ENCODE measurements at regions not wholly inside any gene's neighbourhood (a gene's known extent, or its start where the extent isn't known, plus 50 kb on each side); places are given as distances from the start of the nearest gene placed in this dataset.

DNA sequence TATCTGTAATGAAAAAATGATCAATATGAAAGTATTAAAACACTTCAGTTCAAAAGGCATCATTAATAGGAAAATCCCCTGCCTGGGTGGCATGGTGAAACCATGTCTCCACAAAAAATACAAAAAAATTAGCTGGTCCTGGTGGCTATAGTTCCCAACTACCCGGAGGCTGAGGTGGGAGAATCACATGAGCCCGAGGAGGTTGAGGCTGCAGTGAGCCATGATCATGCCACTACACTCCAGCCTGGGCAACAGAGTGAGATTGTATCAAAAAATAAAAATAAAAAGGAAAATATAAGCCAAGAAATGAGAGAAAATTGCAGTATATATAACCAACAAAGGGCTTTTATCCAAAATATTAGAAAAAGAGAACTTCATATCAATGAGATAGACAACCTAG is 71.6 kb upstream of the MYCN start:
- ATAC-seq: no peak
- TF ChIP-seq ESRRG (CRISPR knock-in tag; IDR thresholded peaks at IDR 0.05) (no peak), ZFP3 (CRISPR knock-in tag; IDR thresholded peaks at IDR 0.05) (no peak), ZNF565 (CRISPR knock-in tag; conservative IDR thresholded peaks at IDR 0.05; ENCODE audit: low read depth) (no peak), ARNTL (CRISPR knock-in tag; IDR thresholded peaks at IDR 0.05; ENCODE audit: borderline replicate concordance, low read depth) (no peak), TOX (CRISPR knock-in tag; IDR thresholded peaks at IDR 0.05; ENCODE audit: borderline replicate concordance) (no peak), PPARA (CRISPR knock-in tag; IDR thresholded peaks at IDR 0.05; ENCODE audit: borderline replicate concordance) (no peak), TCF4 (CRISPR knock-in tag; IDR thresholded peaks at IDR 0.05; ENCODE audit: borderline replicate concordance) (no peak), ZFP30 (CRISPR knock-in tag; IDR thresholded peaks at IDR 0.05) (no peak), ZC3H10 (CRISPR knock-in tag; IDR thresholded peaks at IDR 0.05) (no peak), SNAI2 (CRISPR knock-in tag; IDR thresholded peaks at IDR 0.05) (no peak), CSDC2 (CRISPR knock-in tag; IDR thresholded peaks at IDR 0.05) (no peak), GLIS3 (CRISPR knock-in tag; IDR thresholded peaks at IDR 0.05) (no peak), ZNF8 (CRISPR knock-in tag; IDR thresholded peaks at IDR 0.05) (no peak)
- TF ChIP-seq, protein P1, sequence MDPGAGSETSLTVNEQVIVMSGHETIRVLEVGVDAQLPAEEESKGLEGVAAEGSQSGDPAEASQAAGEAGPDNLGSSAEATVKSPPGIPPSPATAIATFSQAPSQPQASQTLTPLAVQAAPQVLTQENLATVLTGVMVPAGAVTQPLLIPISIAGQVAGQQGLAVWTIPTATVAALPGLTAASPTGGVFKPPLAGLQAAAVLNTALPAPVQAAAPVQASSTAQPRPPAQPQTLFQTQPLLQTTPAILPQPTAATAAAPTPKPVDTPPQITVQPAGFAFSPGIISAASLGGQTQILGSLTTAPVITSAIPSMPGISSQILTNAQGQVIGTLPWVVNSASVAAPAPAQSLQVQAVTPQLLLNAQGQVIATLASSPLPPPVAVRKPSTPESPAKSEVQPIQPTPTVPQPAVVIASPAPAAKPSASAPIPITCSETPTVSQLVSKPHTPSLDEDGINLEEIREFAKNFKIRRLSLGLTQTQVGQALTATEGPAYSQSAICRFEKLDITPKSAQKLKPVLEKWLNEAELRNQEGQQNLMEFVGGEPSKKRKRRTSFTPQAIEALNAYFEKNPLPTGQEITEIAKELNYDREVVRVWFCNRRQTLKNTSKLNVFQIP (CRISPR knock-in tag; IDR thresholded peaks at IDR 0.05; ENCODE audit: borderline replicate concordance, low read depth): no peak
- TF ChIP-seq, protein P2, sequence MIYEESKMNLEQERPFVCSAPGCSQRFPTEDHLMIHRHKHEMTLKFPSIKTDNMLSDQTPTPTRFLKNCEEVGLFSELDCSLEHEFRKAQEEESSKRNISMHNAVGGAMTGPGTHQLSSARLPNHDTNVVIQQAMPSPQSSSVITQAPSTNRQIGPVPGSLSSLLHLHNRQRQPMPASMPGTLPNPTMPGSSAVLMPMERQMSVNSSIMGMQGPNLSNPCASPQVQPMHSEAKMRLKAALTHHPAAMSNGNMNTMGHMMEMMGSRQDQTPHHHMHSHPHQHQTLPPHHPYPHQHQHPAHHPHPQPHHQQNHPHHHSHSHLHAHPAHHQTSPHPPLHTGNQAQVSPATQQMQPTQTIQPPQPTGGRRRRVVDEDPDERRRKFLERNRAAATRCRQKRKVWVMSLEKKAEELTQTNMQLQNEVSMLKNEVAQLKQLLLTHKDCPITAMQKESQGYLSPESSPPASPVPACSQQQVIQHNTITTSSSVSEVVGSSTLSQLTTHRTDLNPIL (CRISPR knock-in tag; IDR thresholded peaks at IDR 0.05; ENCODE audit: low read depth): no peak
- TF ChIP-seq, protein P3, sequence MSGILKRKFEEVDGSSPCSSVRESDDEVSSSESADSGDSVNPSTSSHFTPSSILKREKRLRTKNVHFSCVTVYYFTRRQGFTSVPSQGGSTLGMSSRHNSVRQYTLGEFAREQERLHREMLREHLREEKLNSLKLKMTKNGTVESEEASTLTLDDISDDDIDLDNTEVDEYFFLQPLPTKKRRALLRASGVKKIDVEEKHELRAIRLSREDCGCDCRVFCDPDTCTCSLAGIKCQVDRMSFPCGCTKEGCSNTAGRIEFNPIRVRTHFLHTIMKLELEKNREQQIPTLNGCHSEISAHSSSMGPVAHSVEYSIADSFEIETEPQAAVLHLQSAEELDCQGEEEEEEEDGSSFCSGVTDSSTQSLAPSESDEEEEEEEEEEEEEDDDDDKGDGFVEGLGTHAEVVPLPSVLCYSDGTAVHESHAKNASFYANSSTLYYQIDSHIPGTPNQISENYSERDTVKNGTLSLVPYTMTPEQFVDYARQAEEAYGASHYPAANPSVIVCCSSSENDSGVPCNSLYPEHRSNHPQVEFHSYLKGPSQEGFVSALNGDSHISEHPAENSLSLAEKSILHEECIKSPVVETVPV (CRISPR knock-in tag; IDR thresholded peaks at IDR 0.05): no peak

DNA sequence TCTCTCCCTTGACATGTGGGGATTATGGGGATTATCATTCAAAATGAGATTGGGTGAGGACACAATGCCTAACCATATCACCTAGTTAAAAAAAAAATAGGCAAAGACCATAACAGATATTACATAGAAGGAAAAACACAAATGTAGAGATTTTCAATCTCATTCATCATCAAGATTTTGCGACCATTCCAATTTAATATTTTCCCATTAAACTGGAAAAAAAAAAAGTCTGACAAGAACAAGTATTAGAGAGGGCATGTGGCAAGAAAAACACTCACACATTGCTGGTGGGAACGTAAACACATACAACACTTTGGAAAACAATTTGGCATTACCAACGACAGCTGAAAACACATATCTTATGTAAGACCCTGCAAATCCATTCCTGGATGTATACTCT is 71.0 kb upstream of the MYCN start:
- TF ChIP-seq, protein P4, sequence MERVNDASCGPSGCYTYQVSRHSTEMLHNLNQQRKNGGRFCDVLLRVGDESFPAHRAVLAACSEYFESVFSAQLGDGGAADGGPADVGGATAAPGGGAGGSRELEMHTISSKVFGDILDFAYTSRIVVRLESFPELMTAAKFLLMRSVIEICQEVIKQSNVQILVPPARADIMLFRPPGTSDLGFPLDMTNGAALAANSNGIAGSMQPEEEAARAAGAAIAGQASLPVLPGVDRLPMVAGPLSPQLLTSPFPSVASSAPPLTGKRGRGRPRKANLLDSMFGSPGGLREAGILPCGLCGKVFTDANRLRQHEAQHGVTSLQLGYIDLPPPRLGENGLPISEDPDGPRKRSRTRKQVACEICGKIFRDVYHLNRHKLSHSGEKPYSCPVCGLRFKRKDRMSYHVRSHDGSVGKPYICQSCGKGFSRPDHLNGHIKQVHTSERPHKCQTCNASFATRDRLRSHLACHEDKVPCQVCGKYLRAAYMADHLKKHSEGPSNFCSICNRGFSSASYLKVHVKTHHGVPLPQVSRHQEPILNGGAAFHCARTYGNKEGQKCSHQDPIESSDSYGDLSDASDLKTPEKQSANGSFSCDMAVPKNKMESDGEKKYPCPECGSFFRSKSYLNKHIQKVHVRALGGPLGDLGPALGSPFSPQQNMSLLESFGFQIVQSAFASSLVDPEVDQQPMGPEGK (CRISPR knock-in tag; IDR thresholded peaks at IDR 0.05; ENCODE audit: borderline replicate concordance): no peak
- TF ChIP-seq, protein P1 (CRISPR knock-in tag; IDR thresholded peaks at IDR 0.05; ENCODE audit: borderline replicate concordance, low read depth): no peak
- TF ChIP-seq ZNF565 (CRISPR knock-in tag; conservative IDR thresholded peaks at IDR 0.05; ENCODE audit: low read depth): no peak
- TF ChIP-seq BACH2 (CRISPR knock-in tag; IDR thresholded peaks at IDR 0.05; ENCODE audit: borderline replicate concordance): no peak
- TF ChIP-seq ZFP3 (CRISPR knock-in tag; IDR thresholded peaks at IDR 0.05): no peak
- no peak for TF ChIP-seq RARB (CRISPR knock-in tag; IDR thresholded peaks at IDR 0.05)
- TF ChIP-seq TOX (CRISPR knock-in tag; IDR thresholded peaks at IDR 0.05; ENCODE audit: borderline replicate concordance): no peak
- TF ChIP-seq, protein P5, sequence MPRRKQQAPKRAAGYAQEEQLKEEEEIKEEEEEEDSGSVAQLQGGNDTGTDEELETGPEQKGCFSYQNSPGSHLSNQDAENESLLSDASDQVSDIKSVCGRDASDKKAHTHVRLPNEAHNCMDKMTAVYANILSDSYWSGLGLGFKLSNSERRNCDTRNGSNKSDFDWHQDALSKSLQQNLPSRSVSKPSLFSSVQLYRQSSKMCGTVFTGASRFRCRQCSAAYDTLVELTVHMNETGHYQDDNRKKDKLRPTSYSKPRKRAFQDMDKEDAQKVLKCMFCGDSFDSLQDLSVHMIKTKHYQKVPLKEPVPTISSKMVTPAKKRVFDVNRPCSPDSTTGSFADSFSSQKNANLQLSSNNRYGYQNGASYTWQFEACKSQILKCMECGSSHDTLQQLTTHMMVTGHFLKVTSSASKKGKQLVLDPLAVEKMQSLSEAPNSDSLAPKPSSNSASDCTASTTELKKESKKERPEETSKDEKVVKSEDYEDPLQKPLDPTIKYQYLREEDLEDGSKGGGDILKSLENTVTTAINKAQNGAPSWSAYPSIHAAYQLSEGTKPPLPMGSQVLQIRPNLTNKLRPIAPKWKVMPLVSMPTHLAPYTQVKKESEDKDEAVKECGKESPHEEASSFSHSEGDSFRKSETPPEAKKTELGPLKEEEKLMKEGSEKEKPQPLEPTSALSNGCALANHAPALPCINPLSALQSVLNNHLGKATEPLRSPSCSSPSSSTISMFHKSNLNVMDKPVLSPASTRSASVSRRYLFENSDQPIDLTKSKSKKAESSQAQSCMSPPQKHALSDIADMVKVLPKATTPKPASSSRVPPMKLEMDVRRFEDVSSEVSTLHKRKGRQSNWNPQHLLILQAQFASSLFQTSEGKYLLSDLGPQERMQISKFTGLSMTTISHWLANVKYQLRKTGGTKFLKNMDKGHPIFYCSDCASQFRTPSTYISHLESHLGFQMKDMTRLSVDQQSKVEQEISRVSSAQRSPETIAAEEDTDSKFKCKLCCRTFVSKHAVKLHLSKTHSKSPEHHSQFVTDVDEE (CRISPR knock-in tag; IDR thresholded peaks at IDR 0.05): no peak
- no peak for TF ChIP-seq ARNTL (CRISPR knock-in tag; IDR thresholded peaks at IDR 0.05; ENCODE audit: borderline replicate concordance, low read depth)
- no peak for TF ChIP-seq SNAI2 (CRISPR knock-in tag; IDR thresholded peaks at IDR 0.05)
- TF ChIP-seq CSDC2 (CRISPR knock-in tag; IDR thresholded peaks at IDR 0.05): no peak
- TF ChIP-seq ZFP30 (CRISPR knock-in tag; IDR thresholded peaks at IDR 0.05): no peak
- TF ChIP-seq ZNF70 (CRISPR knock-in tag; IDR thresholded peaks at IDR 0.05): no peak
- TF ChIP-seq ZNF8 (CRISPR knock-in tag; IDR thresholded peaks at IDR 0.05): no peak
- TF ChIP-seq OSR1 (CRISPR knock-in tag; IDR thresholded peaks at IDR 0.05): no peak
- TF ChIP-seq TCF4 (CRISPR knock-in tag; IDR thresholded peaks at IDR 0.05; ENCODE audit: borderline replicate concordance): no peak
- no peak for TF ChIP-seq PPARA (CRISPR knock-in tag; IDR thresholded peaks at IDR 0.05; ENCODE audit: borderline replicate concordance)
- no peak for ATAC-seq
